Left renal pelvis (tissue), 4 donors: ENCODE measurements at regions not wholly inside any gene's neighbourhood (a gene's known extent, or its start where the extent isn't known, plus 50 kb on each side); places are given as distances from the start of the nearest gene placed in this dataset.

Experiments
- DNase-seq, 4 donors: peaks; one replicate each; pipeline ENCODE4 v3.0.0-alpha.2; 2013; ENCODE audit warnings: low read depth in 4 of 4, low spot score in 3 of 4

DNA sequence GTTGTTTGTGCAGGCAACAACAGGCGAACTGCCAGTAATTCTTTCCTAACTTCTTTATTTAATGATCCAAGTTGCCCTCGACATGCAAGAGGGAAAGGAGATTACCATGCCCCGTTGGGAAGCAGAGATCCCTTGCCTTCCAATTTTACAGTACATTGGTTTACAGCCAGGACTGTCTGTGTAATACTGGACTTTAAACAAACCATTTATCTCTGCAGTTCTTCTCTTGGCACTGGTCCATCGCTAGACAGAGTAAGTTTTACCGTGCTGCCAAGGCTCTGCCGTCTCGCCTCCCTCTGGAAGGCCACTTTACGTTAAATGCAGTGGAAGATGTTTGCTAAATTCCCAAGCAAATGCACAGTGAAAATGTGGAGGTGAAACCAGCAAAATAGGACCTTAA, 660.3 kb upstream of the PRKX start:
- no peak for DNase-seq

DNA sequence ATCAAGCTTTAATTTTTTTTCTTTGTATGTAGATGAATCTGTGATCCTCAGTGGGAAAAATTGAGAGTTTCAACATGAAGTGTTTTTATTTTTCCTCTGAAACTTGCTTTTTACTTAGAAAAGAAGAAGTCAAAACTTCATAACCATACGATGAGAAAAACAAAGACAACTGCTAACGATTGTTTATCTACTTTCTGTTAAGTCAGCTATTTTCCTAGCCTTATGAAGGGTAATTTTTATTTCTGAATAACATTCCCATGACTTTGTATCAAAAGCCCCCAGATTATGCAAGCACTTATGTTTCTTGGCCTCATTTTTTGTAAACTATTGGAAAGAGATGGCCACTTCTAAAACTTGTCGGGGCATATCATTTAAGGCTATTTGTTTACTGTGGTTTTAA, 645.1 kb upstream of the PRKX start:
- no peak for DNase-seq

DNA sequence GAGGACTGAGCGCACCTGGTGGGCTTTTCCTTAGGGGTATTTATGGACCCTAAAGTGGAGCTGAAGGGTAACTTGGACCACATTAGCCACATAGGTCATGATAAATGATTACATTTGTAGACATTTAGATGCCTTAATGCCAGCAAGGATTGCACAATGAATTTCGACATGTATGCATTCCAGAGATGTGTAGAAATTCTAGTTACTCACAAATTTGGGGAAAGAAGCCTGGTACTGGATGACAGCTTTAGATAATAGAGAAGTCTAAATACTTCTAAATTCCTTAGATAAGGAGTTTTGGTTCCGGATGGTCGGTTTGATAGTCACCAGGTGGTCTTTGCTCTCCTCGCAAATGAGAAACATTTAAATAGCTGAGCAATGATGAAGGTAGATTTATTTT, 609.5 kb upstream of the PRKX start:
- no peak for DNase-seq

DNA sequence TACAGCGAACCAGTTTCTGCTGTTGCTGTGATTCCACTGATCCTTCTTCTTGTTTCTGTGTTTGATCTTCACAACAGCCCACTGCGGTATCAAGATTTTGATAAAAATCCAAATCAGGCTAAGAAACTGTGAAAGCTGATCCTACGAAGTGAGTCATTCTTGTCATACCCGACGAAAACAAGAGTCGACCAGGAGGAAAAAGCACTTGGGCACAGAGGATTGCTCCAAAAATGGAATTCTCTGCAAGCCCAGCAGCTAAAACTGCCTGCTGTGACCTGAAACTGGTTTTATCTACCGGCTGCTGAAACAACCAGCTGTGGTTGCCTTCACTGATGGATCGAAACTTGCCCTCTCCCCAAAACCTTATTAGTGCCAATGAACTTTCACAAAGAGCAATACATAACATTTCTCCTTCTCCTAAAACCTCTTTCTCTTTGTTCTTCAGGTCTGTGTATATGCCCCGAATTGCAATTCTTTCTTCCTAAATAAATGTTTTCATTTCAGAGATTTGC, 607.0 kb upstream of the PRKX start:
- DNase-seq: no peak

- no peak for DNase-seq
Observed at GRCh38 chrX:4315891-4316290, 602.4 kb upstream of the PRKX start.

- no peak for DNase-seq
Observed at GRCh38 chrX:4314586-4314985, 601.1 kb upstream of the PRKX start.

DNA sequence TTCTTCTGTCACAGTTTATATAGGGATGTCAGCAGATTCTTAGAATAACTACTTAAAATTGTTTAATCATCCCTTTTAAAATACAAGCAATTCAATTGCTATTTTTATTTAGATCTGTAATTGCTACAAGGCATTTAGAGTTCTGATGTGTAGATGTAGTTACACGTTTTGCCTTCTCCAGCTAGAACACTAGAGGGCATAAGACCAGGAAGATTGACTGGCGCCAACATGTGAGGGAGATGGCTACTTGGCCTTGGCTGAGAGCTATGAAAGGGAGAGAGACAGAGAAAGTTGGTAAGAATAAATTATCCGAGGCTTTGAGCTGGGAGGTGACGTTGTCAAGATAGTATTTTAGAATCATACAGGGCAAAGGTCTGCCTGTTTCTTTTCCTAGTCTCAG, 563.7 kb upstream of the PRKX start:
- no peak for DNase-seq

- no peak for DNase-seq
Observed at GRCh38 chrX:4268676-4269075, 555.2 kb upstream of the PRKX start.

DNA sequence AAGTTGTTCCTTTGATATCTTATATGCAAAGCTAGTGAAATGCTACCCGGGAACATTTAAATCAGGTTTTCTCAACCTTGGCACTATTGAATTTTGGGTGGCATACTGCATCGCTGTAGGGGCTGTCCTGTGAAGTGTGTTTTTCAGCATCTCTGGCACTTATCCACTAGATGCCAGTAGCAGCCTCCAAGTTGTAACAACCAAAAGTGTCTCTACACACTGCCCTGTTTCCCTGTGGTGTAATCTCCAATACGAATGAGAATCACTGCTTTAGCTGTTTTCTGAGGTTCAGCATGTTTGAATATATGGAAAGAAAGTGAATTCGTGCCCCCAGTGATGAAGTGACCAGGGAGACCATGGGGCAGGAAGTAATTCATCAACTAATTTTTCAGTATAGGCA, 551.6 kb upstream of the PRKX start:
- no peak for DNase-seq

DNA sequence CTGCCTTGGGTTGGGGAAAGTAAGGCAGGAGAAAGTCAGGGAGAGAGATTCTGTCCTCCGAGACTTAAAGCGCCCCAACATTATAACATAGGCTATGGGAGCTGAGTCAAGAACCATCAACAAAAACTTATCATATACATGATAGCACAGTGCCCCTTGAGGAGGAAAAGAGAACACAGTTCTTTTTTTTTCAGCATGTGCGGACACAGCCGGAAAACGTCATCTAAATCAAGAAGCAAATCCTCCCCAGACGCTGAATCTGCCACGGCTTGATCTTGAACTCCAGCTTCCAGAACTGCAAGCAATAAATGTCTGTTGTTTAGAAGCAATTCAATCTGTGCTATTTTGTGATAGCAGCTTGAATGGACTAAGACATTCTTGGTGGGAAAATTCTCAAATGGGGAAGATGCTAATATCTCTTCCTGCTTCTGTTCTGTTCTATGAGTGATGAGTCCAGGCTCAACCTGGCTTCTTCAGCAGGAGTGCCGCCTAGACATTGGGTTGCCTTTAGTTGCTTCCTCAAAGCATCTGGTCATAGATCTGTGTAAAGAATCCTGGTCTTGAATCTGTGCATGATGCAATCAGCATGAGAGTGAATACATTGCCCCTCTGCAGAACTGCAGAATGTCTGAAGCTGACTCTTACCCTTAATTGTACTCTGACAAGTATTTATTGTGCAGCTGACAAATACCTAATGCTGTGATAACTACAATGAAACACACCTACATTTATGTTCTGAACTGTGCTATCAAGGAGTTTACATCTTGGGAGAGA, 549.8 kb upstream of the PRKX start:
- peak in 2 of 4 donors; percentile 15 to 22 for DNase-seq

GRCh38 chrX:4253092-4253491, 539.6 kb upstream of the PRKX start:
- no peak for DNase-seq

DNA sequence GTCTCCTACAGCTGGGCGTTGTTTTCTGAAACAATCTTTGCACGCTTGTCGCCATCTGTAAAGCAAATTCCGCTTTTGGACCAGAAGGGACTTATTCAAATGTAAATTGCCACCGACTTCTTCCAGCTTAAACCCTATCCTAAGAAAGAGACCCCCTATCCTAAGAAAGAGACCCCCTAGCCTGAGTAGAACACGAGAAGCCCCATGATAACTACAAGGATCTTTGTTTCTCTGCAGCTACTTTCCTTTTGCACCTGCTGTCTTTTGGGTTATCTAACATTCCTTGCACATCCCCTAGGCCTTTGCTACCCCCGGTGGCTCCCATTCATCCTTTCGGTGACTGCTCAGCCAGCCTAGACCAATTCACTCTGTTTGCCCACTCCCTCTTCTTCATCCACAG, 536.0 kb upstream of the PRKX start:
- no peak for DNase-seq

DNA sequence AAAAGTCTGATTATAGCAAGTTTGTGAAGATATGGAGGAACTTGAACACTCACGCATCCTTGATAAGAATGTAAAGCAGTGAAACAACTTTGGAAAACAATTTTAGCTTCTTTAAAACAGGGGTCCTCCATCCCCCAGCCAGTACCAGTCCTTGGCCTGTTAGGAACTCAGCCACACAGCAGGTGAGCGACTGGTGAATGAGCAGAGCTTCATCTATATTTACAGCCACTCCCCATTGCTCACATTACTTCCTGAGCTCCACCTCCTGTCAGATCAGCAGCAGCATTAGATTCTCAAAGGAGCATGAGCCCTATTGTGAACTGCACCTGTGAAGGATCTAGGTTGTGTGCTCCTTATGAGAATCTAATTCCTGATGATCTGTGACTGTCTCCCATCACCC, 530.3 kb upstream of the PRKX start:
- no peak for DNase-seq

DNA sequence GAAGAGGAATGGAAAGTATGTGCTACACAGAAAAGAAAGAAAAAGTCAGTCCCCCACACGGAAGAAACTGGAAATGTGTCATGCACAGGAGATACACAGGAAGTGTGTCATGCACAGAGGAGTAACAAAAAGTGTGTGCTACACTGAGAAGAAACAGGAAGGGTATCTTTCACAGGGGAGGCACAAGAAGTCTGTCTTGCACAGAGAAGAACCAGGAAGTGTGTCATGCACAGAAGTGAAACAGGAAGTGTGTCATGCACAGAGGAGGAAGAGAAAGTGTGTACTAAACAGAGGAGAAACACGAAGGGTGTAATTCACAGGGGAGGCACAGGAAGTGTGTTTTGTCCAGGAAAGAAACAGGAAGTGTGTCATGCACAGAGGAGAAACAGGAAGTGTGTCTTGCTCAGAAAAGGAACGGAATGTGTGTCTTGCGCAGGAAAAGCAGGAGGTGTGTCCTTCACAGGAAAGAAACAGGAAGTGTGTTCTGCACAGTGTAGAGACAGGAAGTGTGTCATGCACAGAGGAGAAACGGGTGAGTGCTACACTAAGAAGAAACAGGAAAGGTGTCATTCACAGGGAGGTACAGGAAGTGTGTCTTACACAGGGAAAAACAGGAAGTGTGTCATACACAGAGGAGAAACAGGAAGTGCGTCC, 527.2 kb upstream of the PRKX start:
- no peak for DNase-seq

GRCh38 chrX:4239650-4240540, 526.4 kb upstream of the PRKX start:
- no peak for DNase-seq

DNA sequence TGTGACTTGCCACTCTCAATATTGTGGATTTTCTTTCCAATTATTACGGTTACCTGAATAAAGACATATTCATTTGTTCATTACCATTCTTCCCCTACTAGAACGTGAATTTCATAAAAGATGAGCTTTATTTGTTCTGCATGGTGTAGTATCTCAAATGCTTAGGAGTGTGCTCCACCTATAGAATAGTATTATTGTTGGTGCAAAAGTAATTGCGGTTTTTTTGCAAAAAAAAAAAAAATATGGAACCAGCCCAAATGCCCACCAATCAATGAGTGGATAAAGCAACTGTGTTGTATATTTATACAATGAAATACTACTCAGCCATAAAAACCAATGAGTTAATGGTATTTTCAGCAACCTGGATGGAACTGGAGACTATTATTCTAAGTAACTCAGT, 525.5 kb upstream of the PRKX start:
- no peak for DNase-seq

- DNase-seq: no peak
Observed at GRCh38 chrX:4225086-4225485, 511.6 kb upstream of the PRKX start.

DNA sequence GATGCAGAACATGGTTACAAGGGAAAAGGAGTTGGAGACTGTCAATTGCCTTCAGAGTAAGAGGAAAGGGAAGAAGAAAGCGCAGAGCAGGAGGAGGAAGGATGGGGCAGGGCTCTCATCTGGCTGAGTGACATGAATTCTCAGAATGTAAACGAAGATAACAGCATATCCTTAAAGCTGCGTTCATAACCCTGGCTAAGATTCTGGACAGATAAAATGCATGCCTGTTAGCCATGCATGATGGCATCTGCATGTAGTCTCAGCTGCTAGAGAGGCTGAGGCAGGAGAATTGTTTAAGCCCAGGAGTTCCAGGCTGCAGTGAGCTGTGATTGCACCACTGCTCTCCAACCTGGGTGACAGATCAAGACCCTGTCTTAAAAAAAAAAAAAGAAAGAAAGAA, 493.5 kb upstream of the PRKX start:
- no peak for DNase-seq

DNA sequence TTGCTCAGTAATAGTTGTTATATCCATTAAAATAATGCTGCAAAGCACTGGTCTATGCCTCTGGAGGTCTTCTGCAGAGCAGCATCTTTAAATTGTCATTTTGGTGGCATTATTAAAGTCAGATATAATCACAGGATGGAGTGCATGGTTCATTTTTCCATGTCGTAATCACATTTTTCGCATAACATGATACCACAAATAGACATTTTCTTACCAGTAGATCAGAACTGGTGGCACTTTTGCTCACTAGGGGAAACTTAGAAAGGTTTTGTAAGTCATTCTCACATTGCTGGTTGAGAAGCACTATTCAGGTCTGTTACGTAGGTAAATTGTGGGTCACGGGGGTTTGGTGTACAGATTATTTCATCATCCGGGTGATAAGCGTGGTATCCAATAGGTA, 484.5 kb upstream of the PRKX start:
- peak in 1 of 4 donors; percentile 1 for DNase-seq

- no peak for DNase-seq
Observed at GRCh38 chrX:4193500-4194155, 480.2 kb upstream of the PRKX start.

- DNase-seq: no peak
Observed at GRCh38 chrX:4186331-4186730, 472.9 kb upstream of the PRKX start.
